GM23338 (cell line): ENCODE measurements at regions not wholly inside any gene's neighbourhood (a gene's known extent, or its start where the extent isn't known, plus 50 kb on each side); places are given as distances from the start of the nearest gene placed in this dataset.

ENCODE experiments used
- ATAC-seq: fragments of 200-7000 bp; cut with Tn5 transposase; 3 replicates; pipeline ENCODE4 v1.9.1; 2020
- DNase-seq: peaks from one replicate; pipeline ENCODE4 v3.0.0-alpha.2; 2015; ENCODE audit warnings: low spot score
- H2AFZ ChIP-seq: fragments of 200-600 bp; sonication (generic); 2 replicates; pipeline ENCODE4 v1.8.0; 2016; ENCODE audit warnings: antibody characterized with exemption, mild to moderate bottlenecking, moderate library complexity
- H3F3A ChIP-seq: fragments of 200-600 bp; sonication (generic); replicated peaks from 2 replicates; pipeline ENCODE4 v1.8.0; 2017; ENCODE audit warnings: antibody characterized with exemption, mixed run types, low read depth
- H3K27ac ChIP-seq: fragments of 200-600 bp; sonication (generic); 2 replicates; pipeline ENCODE4 v1.6.1; 2016; ENCODE audit warnings: low read depth
- H3K27me3 ChIP-seq: fragments of 200-600 bp; sonication (generic); 2 replicates; pipeline ENCODE4 v1.8.0; 2016; ENCODE audit warnings: mild to moderate bottlenecking, mixed run types, moderate library complexity; ENCODE audit not compliant: insufficient read depth
- H3K36me3 ChIP-seq: fragments of 200-600 bp; sonication (generic); 2 replicates; pipeline ENCODE4 v1.8.0; 2016; ENCODE audit warnings: mild to moderate bottlenecking; ENCODE audit not compliant: insufficient read depth
- H3K4me1 ChIP-seq: fragments of 200-600 bp; sonication (generic); 2 replicates; pipeline ENCODE4 v1.8.0; 2016; ENCODE audit warnings: mild to moderate bottlenecking, moderate library complexity; ENCODE audit not compliant: insufficient read depth
- H3K4me2 ChIP-seq: fragments of 200-600 bp; sonication (generic); 2 replicates; pipeline ENCODE4 v1.7.1; 2017; ENCODE audit warnings: mixed run types
- H3K4me3 ChIP-seq: fragments of 200-600 bp; sonication (generic); 2 replicates; pipeline ENCODE4 v1.6.1; 2016; ENCODE audit warnings: mixed run types
- H3K79me2 ChIP-seq: fragments of 200-600 bp; sonication (generic); replicated peaks from 2 replicates; pipeline ENCODE4 v1.8.0; 2017; ENCODE audit warnings: mild to moderate bottlenecking; ENCODE audit not compliant: insufficient read depth
- H3K9me2 ChIP-seq: fragments of 200-600 bp; sonication (generic); 2 replicates; pipeline ENCODE4 v1.8.0; 2017; ENCODE audit not compliant: insufficient read depth
- H4K20me1 ChIP-seq: fragments of 200-600 bp; sonication (generic); replicated peaks from 2 replicates; pipeline ENCODE4 v1.8.0; 2017; ENCODE audit warnings: mild to moderate bottlenecking; ENCODE audit not compliant: insufficient read depth
- H3K27ac Mint-ChIP-seq: 2 replicates; pipeline ENCODE4 v1.8.0; 2020; ENCODE audit warnings: inconsistent platforms, mild to moderate bottlenecking, moderate library complexity, mixed read lengths
- H3K27me3 Mint-ChIP-seq: 3 replicates; pipeline ENCODE4 v1.8.0; 2022; ENCODE audit warnings: low read depth, mild to moderate bottlenecking, moderate library complexity, mixed read lengths, inconsistent platforms; ENCODE audit not compliant: insufficient read depth, poor library complexity
- H3K36me3 Mint-ChIP-seq: 3 replicates; pipeline ENCODE4 v1.8.0; 2021; ENCODE audit warnings: low read depth, mild to moderate bottlenecking, inconsistent platforms, moderate library complexity, mixed read lengths
- H3K4me1 Mint-ChIP-seq: 3 replicates; pipeline ENCODE4 v1.8.0; 2020; ENCODE audit warnings: mild to moderate bottlenecking, inconsistent platforms, mixed read lengths
- H3K4me3 Mint-ChIP-seq: 3 replicates; pipeline ENCODE4 v1.8.0; 2021; ENCODE audit warnings: moderate library complexity, mild to moderate bottlenecking, inconsistent platforms, mixed read lengths
- H3K9me3 Mint-ChIP-seq: 3 replicates; pipeline ENCODE4 v1.8.0; 2020; ENCODE audit warnings: moderate library complexity, mild to moderate bottlenecking, inconsistent platforms, mixed read lengths
- CREB1 ChIP-seq: fragments of 250-450 bp; sonication (Bioruptor Pico); IDR thresholded peaks from 2 replicates; pipeline ENCODE4 v1.5.0; 2020; ENCODE audit warnings: low read depth, mild to moderate bottlenecking, moderate library complexity
- CTCF ChIP-seq, 2 experiments: fragments of 200-600 bp in 1 of 2; sonication (generic) in 1 of 2; conservative IDR thresholded peaks; 2 replicates each; pipeline versions ENCODE4 v1.5.1 to v1.6.1; 2016 to 2017; ENCODE audit warnings: antibody characterized with exemption in 2 of 2, low read depth in 2 of 2, mild to moderate bottlenecking in 2 of 2, moderate library complexity in 1 of 2
- EZH2phosphoT487 ChIP-seq: fragments of 200-600 bp; sonication (generic); IDR thresholded peaks from one replicate; pipeline ENCODE4 v1.8.1; 2018; ENCODE audit warnings: antibody characterized with exemption; ENCODE audit not compliant: unreplicated experiment
- POLR2AphosphoS5 ChIP-seq: IDR thresholded peaks from 2 replicates; pipeline ENCODE4 v1.6.1; 2016; ENCODE audit warnings: antibody characterized with exemption, low read depth
- REST ChIP-seq: IDR thresholded peaks from one replicate; pipeline ENCODE4 v1.6.1; 2018; ENCODE audit warnings: antibody characterized with exemption; ENCODE audit not compliant: unreplicated experiment
- STAT1 ChIP-seq: IDR thresholded peaks from one replicate; pipeline ENCODE4 v1.6.1; 2016; ENCODE audit warnings: antibody characterized with exemption; ENCODE audit not compliant: unreplicated experiment
- ZNF462 ChIP-seq: fragments of 250-450 bp; sonication (Bioruptor Pico); IDR thresholded peaks from 2 replicates; pipeline ENCODE4 v1.5.0; 2020; ENCODE audit warnings: mild to moderate bottlenecking, moderate library complexity

GRCh38 chr2:5946225-5947115 lies 254.3 kb downstream of the SOX11 start:
- no peaks in the 10 kb centered on the region for H3K27me3 Mint-ChIP-seq
- Histone ChIP-seq H3F3A (no peaks in the 10 kb centered on the region), H3K27ac (peak overlapping the region; percentile 46; the same call in 1 of the 2 replicates), H3K79me2 (no peaks in the 10 kb centered on the region), H3K4me2 (peak overlapping the region; percentile 5; the same call in 1 of the 2 replicates), H3K4me1 (no peaks in the 10 kb centered on the region), H3K9me2 (no peaks in the 10 kb centered on the region; the same call in 1 of the 2 replicates), H3K27me3 (no peaks in the 10 kb centered on the region), H2AFZ (peak overlapping the region; percentile 69; the same call in 1 of the 2 replicates), H4K20me1 (no peaks in the 10 kb centered on the region), H3K36me3 (no peaks in the 10 kb centered on the region), H3K4me3 (no peak overlapping the region)
- peak overlapping the region; percentile 77; the same call in 1 of the 2 replicates for H3K27ac Mint-ChIP-seq
- peaks cover 40% of the 10 kb centered on the region for H3K9me3 Mint-ChIP-seq
- TF ChIP-seq ZNF462 (CRISPR knock-in tag) (no peak), CTCF (conservative IDR thresholded peaks at IDR 0.05; ENCODE audit: low read depth in 2 of 2) (no peak), POLR2AphosphoS5 (no peak), REST (no peak), CREB1 (CRISPR knock-in tag) (no peak), STAT1 (no peak), EZH2phosphoT487 (no peak)
- H3K36me3 Mint-ChIP-seq: peaks cover 9% of the 10 kb centered on the region; the same call in 1 of the 3 replicates
- H3K4me3 Mint-ChIP-seq: peak overlapping the region; percentile 29; the same call in 1 of the 3 replicates
- ATAC-seq (peak; percentile 89), DNase-seq (peak; percentile 46)
- peaks cover 10% of the 10 kb centered on the region for H3K4me1 Mint-ChIP-seq
